ENCODE measurements at regions not wholly inside any gene's neighbourhood (a gene's known extent, or its start where the extent isn't known, plus 50 kb on each side); places are given as distances from the start of the nearest gene placed in this dataset.

DNA sequence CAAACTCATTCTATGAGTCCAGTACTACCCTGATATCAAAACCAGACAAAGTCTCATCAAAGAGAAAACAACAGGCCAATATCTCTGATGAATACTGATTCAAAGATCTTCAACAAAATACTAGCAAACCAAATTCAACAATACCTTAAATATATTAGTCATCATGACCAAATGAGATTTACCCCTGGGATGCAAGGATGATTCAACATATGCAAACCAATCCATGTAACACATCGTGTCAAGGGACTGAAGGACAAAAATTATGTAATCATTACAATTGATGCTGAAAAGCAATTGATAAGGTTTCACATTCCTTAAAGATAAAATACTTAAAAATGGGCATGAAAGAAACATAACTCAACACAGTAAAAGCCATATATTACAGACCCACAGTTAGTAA, 1476.9 kb downstream of the SI start:
- TF ChIP-seq, protein P1, sequence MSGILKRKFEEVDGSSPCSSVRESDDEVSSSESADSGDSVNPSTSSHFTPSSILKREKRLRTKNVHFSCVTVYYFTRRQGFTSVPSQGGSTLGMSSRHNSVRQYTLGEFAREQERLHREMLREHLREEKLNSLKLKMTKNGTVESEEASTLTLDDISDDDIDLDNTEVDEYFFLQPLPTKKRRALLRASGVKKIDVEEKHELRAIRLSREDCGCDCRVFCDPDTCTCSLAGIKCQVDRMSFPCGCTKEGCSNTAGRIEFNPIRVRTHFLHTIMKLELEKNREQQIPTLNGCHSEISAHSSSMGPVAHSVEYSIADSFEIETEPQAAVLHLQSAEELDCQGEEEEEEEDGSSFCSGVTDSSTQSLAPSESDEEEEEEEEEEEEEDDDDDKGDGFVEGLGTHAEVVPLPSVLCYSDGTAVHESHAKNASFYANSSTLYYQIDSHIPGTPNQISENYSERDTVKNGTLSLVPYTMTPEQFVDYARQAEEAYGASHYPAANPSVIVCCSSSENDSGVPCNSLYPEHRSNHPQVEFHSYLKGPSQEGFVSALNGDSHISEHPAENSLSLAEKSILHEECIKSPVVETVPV (CRISPR knock-in tag; IDR thresholded peaks at IDR 0.05) = no peak
- no peak for TF ChIP-seq RARB (CRISPR knock-in tag; IDR thresholded peaks at IDR 0.05)
- TF ChIP-seq, protein P2, sequence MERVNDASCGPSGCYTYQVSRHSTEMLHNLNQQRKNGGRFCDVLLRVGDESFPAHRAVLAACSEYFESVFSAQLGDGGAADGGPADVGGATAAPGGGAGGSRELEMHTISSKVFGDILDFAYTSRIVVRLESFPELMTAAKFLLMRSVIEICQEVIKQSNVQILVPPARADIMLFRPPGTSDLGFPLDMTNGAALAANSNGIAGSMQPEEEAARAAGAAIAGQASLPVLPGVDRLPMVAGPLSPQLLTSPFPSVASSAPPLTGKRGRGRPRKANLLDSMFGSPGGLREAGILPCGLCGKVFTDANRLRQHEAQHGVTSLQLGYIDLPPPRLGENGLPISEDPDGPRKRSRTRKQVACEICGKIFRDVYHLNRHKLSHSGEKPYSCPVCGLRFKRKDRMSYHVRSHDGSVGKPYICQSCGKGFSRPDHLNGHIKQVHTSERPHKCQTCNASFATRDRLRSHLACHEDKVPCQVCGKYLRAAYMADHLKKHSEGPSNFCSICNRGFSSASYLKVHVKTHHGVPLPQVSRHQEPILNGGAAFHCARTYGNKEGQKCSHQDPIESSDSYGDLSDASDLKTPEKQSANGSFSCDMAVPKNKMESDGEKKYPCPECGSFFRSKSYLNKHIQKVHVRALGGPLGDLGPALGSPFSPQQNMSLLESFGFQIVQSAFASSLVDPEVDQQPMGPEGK (CRISPR knock-in tag; IDR thresholded peaks at IDR 0.05; ENCODE audit: borderline replicate concordance) = no peak
- TF ChIP-seq GLIS3 (CRISPR knock-in tag; IDR thresholded peaks at IDR 0.05) = no peak
- TF ChIP-seq ZFP3 (CRISPR knock-in tag; IDR thresholded peaks at IDR 0.05) = no peak
- no peak for TF ChIP-seq ESRRG (CRISPR knock-in tag; IDR thresholded peaks at IDR 0.05)
